ENCODE measurements at regions not wholly inside any gene's neighbourhood (a gene's known extent, or its start where the extent isn't known, plus 50 kb on each side); places are given as distances from the start of the nearest gene placed in this dataset.

DNA sequence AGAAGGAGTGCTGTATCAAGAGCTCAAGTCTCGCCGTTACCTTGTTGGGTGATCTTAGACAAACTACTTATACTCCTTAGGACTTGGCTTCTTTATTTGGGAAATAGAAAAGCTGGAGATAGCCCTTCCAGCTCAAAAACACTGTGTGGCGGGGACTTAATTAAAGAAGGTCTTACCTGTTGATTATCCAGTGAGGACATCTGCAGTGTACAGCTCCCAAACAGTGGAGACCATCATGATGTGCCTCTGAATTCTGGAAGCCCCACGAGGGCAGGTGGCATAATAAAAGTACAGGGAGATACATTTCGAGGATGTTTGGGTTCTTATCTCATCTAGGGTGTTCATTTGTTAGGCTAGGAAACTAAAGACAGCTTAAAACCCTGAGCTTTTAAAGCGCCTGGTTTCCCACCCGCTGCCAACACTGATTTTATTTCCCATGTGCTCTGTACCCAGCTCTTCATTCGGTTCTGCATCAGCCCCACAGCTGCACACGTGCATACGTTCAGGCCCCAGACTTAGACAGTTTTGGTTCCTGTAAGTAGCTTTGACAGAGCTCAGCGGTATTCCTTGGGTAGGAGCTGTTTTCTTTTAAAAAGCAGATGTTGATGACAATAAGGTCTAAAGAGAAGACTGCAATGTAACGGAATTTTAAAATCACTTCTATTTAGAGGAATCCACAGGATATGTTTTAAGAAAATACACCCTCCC is 80.5 kb upstream of the SIX2 start:
- DNase-seq (ENCODE audit: insufficient read length, low spot score) (no peak), FAIRE-seq (no peak)

DNA sequence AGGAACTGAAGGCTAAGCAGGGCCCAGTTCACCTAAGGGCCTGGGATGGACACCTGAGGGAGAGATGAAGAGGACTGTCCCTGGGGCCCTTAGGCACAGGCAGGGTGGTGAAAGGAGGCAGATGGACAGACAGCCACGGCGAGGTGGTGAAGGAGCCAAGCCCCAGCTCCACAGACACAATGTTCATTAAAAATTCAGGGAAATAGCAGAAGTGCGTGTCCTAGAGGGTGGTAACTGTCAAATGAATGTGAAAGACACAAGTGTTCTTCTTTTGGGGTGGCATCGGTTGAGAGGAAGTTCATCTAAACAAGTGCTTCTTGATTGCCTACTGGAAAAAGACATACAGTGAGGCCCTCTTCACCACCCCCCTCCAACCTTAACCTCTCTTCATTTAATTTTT is 76.2 kb upstream of the SIX2 start:
- FAIRE-seq (no peak), DNase-seq (ENCODE audit: insufficient read length, low spot score) (no peak)

GRCh38 chr2:45084361-45085020 is 75.2 kb upstream of the SIX2 start:
- DNase-seq (ENCODE audit: insufficient read length, low spot score) (no peak), FAIRE-seq (no peak)

DNA sequence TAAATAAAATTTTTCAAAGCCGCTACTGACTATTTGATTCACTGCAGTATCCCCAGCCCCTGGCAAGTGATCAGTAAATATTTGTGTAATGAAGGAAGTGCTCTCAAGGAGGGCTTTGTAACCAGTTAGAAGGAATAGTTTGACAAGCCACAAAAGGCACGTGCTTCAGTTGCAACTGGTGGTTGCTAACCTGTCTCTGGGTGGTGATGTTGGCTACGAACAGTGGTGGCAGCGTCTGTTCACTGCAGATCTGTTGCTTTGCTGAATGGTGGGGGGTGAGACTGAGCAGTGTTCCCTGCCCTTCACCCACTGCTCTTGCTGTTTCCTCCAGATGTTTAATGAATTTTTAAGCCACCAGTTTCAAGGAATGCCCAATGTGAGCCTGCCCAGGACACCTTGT is 73.9 kb upstream of the SIX2 start:
- no peak for FAIRE-seq
- no peak for DNase-seq (ENCODE audit: insufficient read length, low spot score)

- FAIRE-seq = no peak
- DNase-seq (ENCODE audit: insufficient read length, low spot score) = no peak
Observed at GRCh38 chr2:45074713-45075112, 65.5 kb upstream of the SIX2 start.

DNA sequence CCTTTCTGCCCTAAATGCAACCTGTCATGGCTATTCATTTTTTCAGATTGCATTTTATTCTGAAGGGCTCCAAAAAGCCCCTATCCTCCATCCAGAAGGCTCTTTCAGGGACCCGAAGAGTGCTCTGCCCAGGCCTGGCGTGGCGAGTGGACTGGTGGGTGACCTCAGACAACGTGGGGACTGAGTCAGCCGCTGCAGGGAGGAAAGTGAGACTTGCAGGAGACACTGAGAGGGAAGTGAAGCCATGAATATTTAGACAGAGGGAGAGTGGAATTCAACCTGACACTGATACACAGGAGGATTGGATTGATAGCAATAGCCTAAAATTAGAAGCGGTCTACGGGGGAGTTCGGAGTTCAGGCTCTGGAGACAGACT is 63.6 kb upstream of the SIX2 start:
- DNase-seq (ENCODE audit: insufficient read length, low spot score) = no peak
- FAIRE-seq = no peak

GRCh38 chr2:45072064-45072861 is 63.0 kb upstream of the SIX2 start:
- no peak for DNase-seq (ENCODE audit: insufficient read length, low spot score)
- no peak for FAIRE-seq

DNA sequence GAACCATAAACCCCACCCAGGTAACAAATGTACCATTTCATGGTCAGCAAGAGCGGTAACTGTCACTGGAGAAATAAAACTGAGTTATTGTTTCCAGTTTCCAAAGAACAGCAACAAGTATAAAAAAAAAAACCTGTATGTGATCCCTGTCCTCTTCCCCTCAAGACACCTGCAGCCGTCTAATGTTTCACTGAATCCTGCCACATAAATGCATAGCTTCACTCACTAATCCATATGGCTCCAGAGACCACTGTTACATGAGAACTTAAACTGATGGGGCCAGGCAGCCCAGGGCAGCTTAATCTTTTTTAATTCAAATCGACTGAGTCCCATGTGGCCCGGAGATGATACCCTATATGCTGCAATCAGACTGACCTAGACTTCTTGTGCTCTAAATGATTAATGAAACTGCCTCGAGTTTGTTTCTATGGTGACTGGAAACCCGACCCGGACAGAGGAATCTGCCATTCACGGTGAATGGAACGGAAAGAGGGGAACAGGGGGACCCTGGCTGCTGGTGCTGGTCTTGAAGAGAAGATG is 60.9 kb upstream of the SIX2 start:
- DNase-seq (ENCODE audit: insufficient read length, low spot score) (no peak), FAIRE-seq (no peak)

- FAIRE-seq = no peak
- DNase-seq (ENCODE audit: insufficient read length, low spot score) = no peak
Observed at GRCh38 chr2:45069684-45070083, 60.4 kb upstream of the SIX2 start.

DNA sequence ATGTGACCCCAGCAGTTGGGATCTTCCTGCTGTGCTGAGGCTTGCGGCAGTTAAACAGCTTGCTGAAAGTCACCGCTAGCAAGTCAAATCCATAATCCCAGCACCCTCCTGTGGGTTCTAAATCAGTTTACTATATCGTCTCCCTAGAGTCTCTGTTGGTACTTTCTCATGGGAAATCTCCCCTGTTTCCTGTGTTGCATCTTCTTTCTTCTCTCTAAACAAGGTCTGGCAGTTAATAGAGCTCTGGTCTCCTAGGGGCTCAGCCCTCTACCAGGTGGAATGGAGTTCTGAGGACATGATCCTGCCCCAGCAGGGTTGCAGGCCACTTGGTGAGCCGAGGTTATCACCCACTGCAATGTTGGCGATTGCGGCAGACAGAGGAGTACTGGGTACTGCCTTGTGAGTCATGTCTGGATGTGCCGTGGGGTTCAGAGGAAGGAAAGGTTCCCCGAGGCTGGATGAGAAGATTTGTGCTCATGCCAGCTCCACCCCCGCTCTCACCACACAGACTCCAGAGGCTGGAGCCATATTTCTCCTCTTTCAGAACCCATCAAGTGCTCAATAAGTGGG is 59.4 kb upstream of the SIX2 start:
- DNase-seq (ENCODE audit: insufficient read length, low spot score) = no peak
- no peak for FAIRE-seq

GRCh38 chr2:45067859-45068570 is 58.8 kb upstream of the SIX2 start:
- FAIRE-seq = no peak

More at GRCh38 chr2:45067859-45068570, 58.8 kb upstream of the SIX2 start:
- peak; percentile 50 for DNase-seq (ENCODE audit: insufficient read length, low spot score)

Data from HTR-8/SVneo (cell line).